BJ (cell line): ENCODE measurements at regions not wholly inside any gene's neighbourhood (a gene's known extent, or its start where the extent isn't known, plus 50 kb on each side); places are given as distances from the start of the nearest gene placed in this dataset.

Experiments
- CTCF ChIA-PET: fragments of 350-600 bp; formaldehyde crosslinking; extraction: SDS; loops from one replicate; lab custom pipeline; 2021; ENCODE audit warnings: antibody characterized with exemption, inconsistent platforms; lab: Yijun Ruan, JAX
- POLR2A ChIA-PET: fragments of 300-600 bp; sonication (Branson Sonifier 250); formaldehyde crosslinking; extraction: SDS; loops from one replicate; lab custom pipeline; 2021; ENCODE audit warnings: antibody characterized with exemption; lab: Charles Lee
- DNase-seq: peaks from one replicate; pipeline ENCODE4 v3.0.0-alpha.2; 2011; ENCODE audit warnings: low read depth
- H3K27me3 ChIP-seq: 2 replicates; pipeline ENCODE4 v1.6.0; 2011; ENCODE audit warnings: low read length; ENCODE audit not compliant: control insufficient read depth, insufficient read depth
- H3K36me3 ChIP-seq: 2 replicates; pipeline ENCODE4 v1.5.1; 2011; ENCODE audit warnings: low read length; ENCODE audit not compliant: control insufficient read depth, insufficient read depth
- H3K4me3 ChIP-seq: 2 replicates; pipeline ENCODE4 v1.5.1; 2011; ENCODE audit warnings: low read depth, mild to moderate bottlenecking, control low read depth, low read length
- CTCF ChIP-seq: IDR thresholded peaks from 2 replicates; pipeline ENCODE4 v1.5.1; 2011; ENCODE audit warnings: low read depth, mild to moderate bottlenecking, control low read depth, inconsistent platforms, low read length, moderate library complexity; ENCODE audit not compliant: insufficient read depth

- CTCF ChIA-PET = no interaction called here
- H3K4me3 ChIP-seq = no peak overlapping the region
- no peak for DNase-seq
- POLR2A ChIA-PET = no interaction called here
- H3K27me3 ChIP-seq = no peaks in the 10 kb centered on the region
- H3K36me3 ChIP-seq = no peaks in the 10 kb centered on the region
- no peak for TF ChIP-seq CTCF
These were observed 1103.6 kb downstream of the AMY1C start for GRCh38 chr1:104853276-104853675.

- POLR2A ChIA-PET = no interaction called here
- TF ChIP-seq CTCF = no peak
- H3K4me3 ChIP-seq = no peak overlapping the region
- H3K27me3 ChIP-seq = no peaks in the 10 kb centered on the region
- CTCF ChIA-PET = no interaction called here
- DNase-seq = no peak
- no peaks in the 10 kb centered on the region for H3K36me3 ChIP-seq
These were observed 1104.8 kb downstream of the AMY1C start for GRCh38 chr1:104854529-104854928.

- DNase-seq = no peak
- no peak for TF ChIP-seq CTCF
- Histone ChIP-seq H3K27me3 (no peaks in the 10 kb centered on the region), H3K4me3 (no peak overlapping the region), H3K36me3 (no peaks in the 10 kb centered on the region)
- POLR2A ChIA-PET = no interaction called here
- CTCF ChIA-PET = no interaction called here
These were observed 1105.9 kb downstream of the AMY1C start for GRCh38 chr1:104855550-104855949.

- no peak for TF ChIP-seq CTCF
- CTCF ChIA-PET = no interaction called here
- DNase-seq = no peak
These were observed 1106.4 kb downstream of the AMY1C start for GRCh38 chr1:104856091-104856490.

GRCh38 chr1:104856518-104856917 lies 1106.8 kb downstream of the AMY1C start:
- ChIA-PET CTCF (no interaction called here), POLR2A (no interaction called here)
- no peak for DNase-seq
- no peak overlapping the region for H3K4me3 ChIP-seq
- TF ChIP-seq CTCF = no peak
- H3K27me3 ChIP-seq = no peaks in the 10 kb centered on the region
- no peaks in the 10 kb centered on the region for H3K36me3 ChIP-seq

More at GRCh38 chr1:104856091-104856490, 1106.4 kb downstream of the AMY1C start:
- no peaks in the 10 kb centered on the region for H3K36me3 ChIP-seq
- no peak overlapping the region for H3K4me3 ChIP-seq
- H3K27me3 ChIP-seq = no peaks in the 10 kb centered on the region
- POLR2A ChIA-PET = no interaction called here
